CD14-positive monocyte (primary cell): ENCODE measurements at regions not wholly inside any gene's neighbourhood (a gene's known extent, or its start where the extent isn't known, plus 50 kb on each side); places are given as distances from the start of the nearest gene placed in this dataset.

ENCODE experiments used
- DNase-seq, 3 donors: peaks; one replicate each; pipeline ENCODE4 v3.0.0-alpha.2; 2011 to 2022
- H2AFZ ChIP-seq: 2 replicates; pipeline ENCODE4 v1.6.0; 2012; ENCODE audit warnings: mild to moderate bottlenecking, low read depth, low read length, inconsistent platforms; ENCODE audit not compliant: insufficient read depth, poor library complexity, severe bottlenecking
- H3K27ac ChIP-seq, 2 donors: 1 replicate in 1 of 2; 2 replicates in 1 of 2; pipeline ENCODE4 v1.5.1; 2012 to 2013; ENCODE audit warnings: low read length in 2 of 2, control low read depth in 1 of 2, inconsistent platforms in 1 of 2, low read depth in 1 of 2, mild to moderate bottlenecking in 1 of 2
- H3K27me3 ChIP-seq, 2 donors: one replicate each; pipeline versions ENCODE4 v1.6.0 to v1.6.1; 2011 to 2013; ENCODE audit warnings: low read length in 2 of 2; ENCODE audit not compliant: control insufficient read depth in 2 of 2, insufficient read depth in 2 of 2
- H3K36me3 ChIP-seq, 2 donors: replicated peaks in 1 of 2; 1 replicate in 1 of 2; 2 replicates in 1 of 2; pipeline versions ENCODE4 v1.5.1 to v1.6.1; 2012 to 2013; ENCODE audit warnings: low read length in 2 of 2, control low read depth in 1 of 2, inconsistent platforms in 1 of 2, mild to moderate bottlenecking in 1 of 2; ENCODE audit not compliant: insufficient read depth in 2 of 2, control insufficient read depth in 1 of 2
- H3K4me1 ChIP-seq, 2 donors: 1 replicate in 1 of 2; 2 replicates in 1 of 2; pipeline versions ENCODE4 v1.5.1 to v1.6.1; 2012 to 2013; ENCODE audit warnings: low read length in 2 of 2, control low read depth in 1 of 2, inconsistent platforms in 1 of 2, mild to moderate bottlenecking in 1 of 2, moderate library complexity in 1 of 2; ENCODE audit not compliant: insufficient read depth in 2 of 2, control insufficient read depth in 1 of 2
- H3K4me2 ChIP-seq: replicated peaks from 2 replicates; pipeline ENCODE3; 2012; ENCODE audit warnings: low read length, moderate library complexity, mild to moderate bottlenecking; ENCODE audit not compliant: poor library complexity, severe bottlenecking; ENCODE audit errors: extremely low read depth
- H3K4me3 ChIP-seq, 3 experiments: fragments of 200-600 bp in 1 of 3; sonication (generic) in 1 of 3; replicated peaks in 1 of 3; 1 replicate in 2 of 3; 2 replicates in 1 of 3; pipeline ENCODE4 v1.5.1; 2011 to 2013; ENCODE audit warnings: low read length in 3 of 3, mild to moderate bottlenecking in 3 of 3, control low read depth in 2 of 3, low read depth in 2 of 3, inconsistent platforms in 1 of 3, moderate library complexity in 1 of 3
- H3K79me2 ChIP-seq: 2 replicates; pipeline ENCODE4 v1.6.0; 2012; ENCODE audit warnings: mild to moderate bottlenecking, control low read depth, inconsistent platforms, low read length, moderate library complexity; ENCODE audit not compliant: insufficient read depth
- H3K9ac ChIP-seq: 2 replicates; pipeline ENCODE4 v1.6.0; 2017; ENCODE audit warnings: low read length, mild to moderate bottlenecking; ENCODE audit not compliant: insufficient read depth, poor library complexity, severe bottlenecking
- H3K9me3 ChIP-seq, 2 donors: replicated peaks in 1 of 2; 1 replicate in 1 of 2; 2 replicates in 1 of 2; pipeline versions ENCODE4 v1.5.1 to v1.6.1; 2012 to 2013; ENCODE audit warnings: low read length in 2 of 2, control low read depth in 1 of 2; ENCODE audit not compliant: control insufficient read depth in 1 of 2, insufficient read depth in 1 of 2
- H4K20me1 ChIP-seq: 2 replicates; pipeline ENCODE4 v1.6.0; 2012; ENCODE audit warnings: mild to moderate bottlenecking, low read length, control low read depth, moderate library complexity; ENCODE audit not compliant: insufficient read depth
- H3K27ac Mint-ChIP-seq, 7 donors: one replicate each; pipeline ENCODE4 v1.8.0; 2020; ENCODE audit warnings: mild to moderate bottlenecking in 7 of 7, mixed read lengths in 7 of 7, moderate library complexity in 6 of 7, inconsistent platforms in 2 of 7
- H3K27me3 Mint-ChIP-seq, 3 donors: one replicate each; pipeline ENCODE4 v1.8.0; 2021 to 2022; ENCODE audit warnings: low read depth in 3 of 3, mild to moderate bottlenecking in 3 of 3, mixed read lengths in 3 of 3, moderate library complexity in 3 of 3, inconsistent platforms in 1 of 3
- H3K36me3 Mint-ChIP-seq, 2 donors: one replicate each; pipeline ENCODE4 v1.8.0; 2020; ENCODE audit warnings: mixed read lengths in 2 of 2, inconsistent platforms in 1 of 2, mild to moderate bottlenecking in 1 of 2
- H3K4me1 Mint-ChIP-seq: one replicate; pipeline ENCODE4 v1.8.0; 2020; ENCODE audit warnings: mild to moderate bottlenecking, mixed read lengths
- H3K4me3 Mint-ChIP-seq, 2 donors: one replicate each; pipeline ENCODE4 v1.8.0; 2020; ENCODE audit warnings: mild to moderate bottlenecking in 2 of 2, mixed read lengths in 2 of 2, moderate library complexity in 1 of 2
- H3K9me3 Mint-ChIP-seq, 7 donors: one replicate each; pipeline ENCODE4 v1.8.0; 2020 to 2022; ENCODE audit warnings: mixed read lengths in 7 of 7, mild to moderate bottlenecking in 6 of 7, moderate library complexity in 6 of 7, inconsistent platforms in 2 of 7
- CTCF ChIP-seq: fragments of 200-600 bp; IDR thresholded peaks from one replicate; pipeline ENCODE4 v1.8.0; 2022; ENCODE audit warnings: antibody characterized with exemption, mild to moderate bottlenecking
- WGBS: methylation state at CpG from one replicate; pipeline ENCODE4 v1.1.5; 2013; ENCODE audit warnings: missing lambda C conversion rate; ENCODE audit not compliant: insufficient coverage; 5-methylcytosine and 5-hydroxymethylcytosine counted together
- intact Hi-C, 2 donors: fragments of 100-400 bp; cut with micrococcal nuclease; formaldehyde crosslinking; loops; one replicate each; pipeline versions ENCODE4 v1.15.0 to v1.15.1; 2023

- Mint-ChIP-seq H3K27ac (peak overlapping the region in 5 of 7 donors; percentile 30 to 95 (median 77)), H3K4me3 (no peak overlapping the region), H3K9me3 (no peaks in the 10 kb centered on the region), H3K27me3 (peaks cover 0 to 11% (median 6%) of the 10 kb centered on the region in 3 donors), H3K4me1 (peaks cover 49% of the 10 kb centered on the region), H3K36me3 (peaks cover 4 to 10% of the 10 kb centered on the region in 2 donors)
- H4K20me1 ChIP-seq = no peaks in the 10 kb centered on the region
- no peaks in the 10 kb centered on the region for H3K9me3 ChIP-seq
- no peak overlapping the region for H3K4me3 ChIP-seq
- H3K36me3 ChIP-seq = no peaks in the 10 kb centered on the region
- H3K79me2 ChIP-seq = no peaks in the 10 kb centered on the region
- no peak overlapping the region for H3K4me2 ChIP-seq
- H3K9ac ChIP-seq = no peak overlapping the region
- H3K4me1 ChIP-seq = peaks cover 44 to 47% of the 10 kb centered on the region in 2 donors
- TF ChIP-seq CTCF = no peak
- no peak overlapping the region for H3K27ac ChIP-seq
- WGBS = 60% methylated on average over 2 of the region's 8 CpGs
- DNase-seq = no peak
- no peak overlapping the region for H2AFZ ChIP-seq
- H3K27me3 ChIP-seq = no peaks in the 10 kb centered on the region
- intact Hi-C loops = no loop called here
Observed at GRCh38 chr3:59425371-59425770, 375.5 kb upstream of the CFAP20DC start.

GRCh38 chr3:59424268-59425010, 374.6 kb upstream of the CFAP20DC start:
- Histone ChIP-seq H3K36me3 (no peaks in the 10 kb centered on the region), H3K9ac (no peak overlapping the region), H3K27me3 (no peaks in the 10 kb centered on the region), H3K4me1 (peaks cover 44 to 47% of the 10 kb centered on the region in 2 donors), H3K4me3 (no peak overlapping the region), H3K27ac (no peak overlapping the region), H3K9me3 (no peaks in the 10 kb centered on the region), H4K20me1 (no peaks in the 10 kb centered on the region), H3K4me2 (no peak overlapping the region), H3K79me2 (no peaks in the 10 kb centered on the region), H2AFZ (no peak overlapping the region)
- no peak for TF ChIP-seq CTCF
- DNase-seq = peak; percentile 30 to 49 (median 41)
- no peaks in the 10 kb centered on the region for H3K9me3 Mint-ChIP-seq
- WGBS = 88% methylated on average over 2 of the region's 10 CpGs
- peaks cover 49% of the 10 kb centered on the region for H3K4me1 Mint-ChIP-seq
- H3K4me3 Mint-ChIP-seq = peak overlapping the region in 1 of 2 donors; percentile 36
- intact Hi-C loops = no loop called here
- H3K36me3 Mint-ChIP-seq = peaks cover 4 to 10% of the 10 kb centered on the region in 2 donors
- peak overlapping the region in 5 of 7 donors; percentile 8 to 70 (median 54) for H3K27ac Mint-ChIP-seq
- H3K27me3 Mint-ChIP-seq = peaks cover 0 to 11% (median 6%) of the 10 kb centered on the region in 3 donors
